GM20000 (cell line): ENCODE measurements at regions not wholly inside any gene's neighbourhood (a gene's known extent, or its start where the extent isn't known, plus 50 kb on each side); places are given as distances from the start of the nearest gene placed in this dataset.

ENCODE experiments used
- DNase-seq: peaks from one replicate; pipeline ENCODE4 v3.0.0; 2012; ENCODE audit warnings: low spot score
- CTCF ChIP-seq: IDR thresholded peaks from 2 replicates; pipeline ENCODE4 v1.5.1; 2012; ENCODE audit warnings: mild to moderate bottlenecking, control low read depth; ENCODE audit errors: extremely low read depth, missing control alignments

GRCh38 chr2:181376999-181377398 lies 80.2 kb upstream of the ITGA4 start:
- no peak for DNase-seq
- TF ChIP-seq CTCF = no peak

- no peak for TF ChIP-seq CTCF
- DNase-seq = no peak
Observed at GRCh38 chr2:181378491-181378890, 78.7 kb upstream of the ITGA4 start.

- no peak for TF ChIP-seq CTCF
Observed at GRCh38 chr2:181380581-181380980, 76.6 kb upstream of the ITGA4 start.

DNA sequence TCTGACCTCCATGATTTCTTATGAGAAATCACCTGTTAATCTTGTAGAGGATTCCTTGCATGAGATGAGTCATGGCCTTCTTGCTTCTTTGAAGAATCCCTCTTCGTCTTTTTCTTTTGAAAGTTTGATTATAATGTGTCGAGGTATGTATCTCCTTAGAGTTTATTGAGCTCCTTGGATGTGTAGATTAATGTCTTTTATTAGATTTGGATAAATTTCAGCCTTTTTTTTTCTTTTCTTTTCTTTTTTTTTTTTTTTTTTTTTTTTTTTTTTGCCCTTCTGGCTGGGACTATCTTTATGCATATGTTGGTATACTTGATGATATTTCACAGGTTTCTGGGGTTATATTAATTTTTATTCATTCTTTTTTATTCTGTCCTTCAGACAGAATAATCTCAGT lies 72.3 kb upstream of the ITGA4 start:
- TF ChIP-seq CTCF = no peak
- DNase-seq = no peak

More at GRCh38 chr2:181380581-181380980, 76.6 kb upstream of the ITGA4 start:
- DNase-seq = no peak

- DNase-seq = no peak
- TF ChIP-seq CTCF = no peak
Observed at GRCh38 chr2:181389524-181389923, 67.7 kb upstream of the ITGA4 start.

DNA sequence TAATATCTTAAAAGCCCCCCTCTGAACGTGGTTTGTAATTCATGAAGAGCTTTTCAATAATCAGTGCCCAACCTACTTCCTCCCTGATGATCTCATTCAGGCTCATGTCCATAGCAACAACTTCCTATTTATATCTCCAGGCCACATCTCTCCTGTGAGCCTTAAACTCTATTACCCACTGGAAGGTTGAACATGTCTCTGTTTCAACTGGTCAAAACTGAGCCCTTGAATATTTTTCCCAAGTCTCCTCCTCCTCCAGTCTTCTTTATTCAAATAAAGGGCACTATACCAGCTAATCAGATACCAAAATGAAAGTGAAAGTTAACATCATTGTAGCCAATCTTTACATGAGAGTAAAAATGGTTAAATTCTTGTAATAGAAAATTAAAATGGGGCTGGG lies 63.7 kb upstream of the ITGA4 start:
- DNase-seq = peak; percentile 36
- no peak for TF ChIP-seq CTCF

GRCh38 chr2:181394741-181395437 lies 62.3 kb upstream of the ITGA4 start:
- DNase-seq = no peak
- no peak for TF ChIP-seq CTCF
